ENCODE measurements at regions not wholly inside any gene's neighbourhood (a gene's known extent, or its start where the extent isn't known, plus 50 kb on each side); places are given as distances from the start of the nearest gene placed in this dataset.

DNA sequence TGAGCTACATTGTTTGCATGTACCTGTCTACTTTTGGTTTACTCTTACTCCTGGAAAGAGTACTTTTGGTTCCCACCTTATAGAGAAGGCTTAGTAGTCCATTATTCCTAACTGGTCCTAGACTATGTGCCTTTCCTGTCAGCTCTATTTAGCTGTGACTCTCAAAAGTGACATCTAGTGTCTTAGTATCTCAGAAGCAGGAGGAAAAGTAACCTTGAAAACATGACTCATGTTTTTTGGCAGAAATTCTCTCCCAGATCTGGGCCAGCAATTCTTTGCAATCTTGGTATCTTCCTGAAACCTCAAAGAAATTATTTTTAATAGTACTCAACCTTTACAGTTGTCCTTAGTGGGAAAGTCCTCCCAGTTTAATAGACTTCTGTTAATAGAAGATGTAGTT lies 691.7 kb upstream of the SEMA6A start:
- no peak for DNase-seq (ENCODE audit: low read depth in 1 of 2, low spot score in 2 of 2)
- Histone ChIP-seq H3K36me3 (no peaks in the 10 kb centered on the region), H3K27me3 (replicated peaks) (no peaks in the 10 kb centered on the region)

GRCh38 chr5:117263231-117263630 lies 688.6 kb upstream of the SEMA6A start:
- Histone ChIP-seq H3K9me3 (replicated peaks) (no peaks in the 10 kb centered on the region), H3K27me3 (replicated peaks) (no peaks in the 10 kb centered on the region), H3K36me3 (no peaks in the 10 kb centered on the region), H3K4me3 (no peak overlapping the region), H3K4me1 (replicated peaks) (no peaks in the 10 kb centered on the region), H3K27ac (no peak overlapping the region)
- DNase-seq (ENCODE audit: low read depth in 1 of 2, low spot score in 2 of 2), result no peak

More for the DNA sequence above, 691.7 kb upstream of the SEMA6A start:
- no peak overlapping the region for H3K4me3 ChIP-seq
- H3K9me3 ChIP-seq (replicated peaks), result no peaks in the 10 kb centered on the region
- no peak overlapping the region for H3K27ac ChIP-seq
- no peaks in the 10 kb centered on the region for H3K4me1 ChIP-seq (replicated peaks)

DNA sequence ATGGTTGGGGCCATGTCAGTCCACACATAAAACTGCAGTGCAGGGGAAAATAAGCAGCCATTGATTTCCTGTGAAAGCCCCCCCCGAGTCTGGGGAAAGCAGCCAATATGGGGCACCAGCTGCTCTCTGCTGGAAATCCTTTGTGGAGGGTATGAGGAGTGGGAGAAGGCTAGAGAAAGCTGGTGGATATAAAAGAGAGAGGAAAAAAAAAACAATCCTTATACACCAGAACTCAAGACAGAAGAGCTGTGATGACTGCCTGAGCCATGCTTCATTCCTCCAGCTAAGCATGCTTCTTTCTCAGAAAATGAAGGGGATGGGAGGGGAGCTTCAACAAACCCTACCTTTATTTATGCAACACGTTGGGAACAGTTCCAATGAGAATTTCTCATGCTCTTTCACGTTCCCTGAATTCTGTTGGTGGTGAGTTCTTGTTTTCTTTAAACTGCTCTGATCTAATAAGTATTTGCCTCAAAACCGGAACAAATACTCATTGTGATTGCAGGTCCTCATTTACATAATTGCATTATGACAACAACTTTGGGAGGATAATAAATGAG lies 688.0 kb upstream of the SEMA6A start:
- no peaks in the 10 kb centered on the region for H3K36me3 ChIP-seq
- no peak for DNase-seq (ENCODE audit: low read depth in 1 of 2, low spot score in 2 of 2)

GRCh38 chr5:117261948-117262571 lies 687.4 kb upstream of the SEMA6A start:
- H3K9me3 ChIP-seq (replicated peaks), result no peaks in the 10 kb centered on the region
- no peak overlapping the region for H3K4me3 ChIP-seq
- H3K27ac ChIP-seq, result no peak overlapping the region
- no peaks in the 10 kb centered on the region for H3K4me1 ChIP-seq (replicated peaks)
- no peaks in the 10 kb centered on the region for H3K27me3 ChIP-seq (replicated peaks)
- no peaks in the 10 kb centered on the region for H3K36me3 ChIP-seq
- no peak for DNase-seq (ENCODE audit: low read depth in 1 of 2, low spot score in 2 of 2)

More for the DNA sequence above, 688.0 kb upstream of the SEMA6A start:
- Histone ChIP-seq H3K27me3 (replicated peaks) (no peaks in the 10 kb centered on the region), H3K4me3 (no peak overlapping the region), H3K9me3 (replicated peaks) (no peaks in the 10 kb centered on the region), H3K27ac (no peak overlapping the region), H3K4me1 (replicated peaks) (no peaks in the 10 kb centered on the region)

DNA sequence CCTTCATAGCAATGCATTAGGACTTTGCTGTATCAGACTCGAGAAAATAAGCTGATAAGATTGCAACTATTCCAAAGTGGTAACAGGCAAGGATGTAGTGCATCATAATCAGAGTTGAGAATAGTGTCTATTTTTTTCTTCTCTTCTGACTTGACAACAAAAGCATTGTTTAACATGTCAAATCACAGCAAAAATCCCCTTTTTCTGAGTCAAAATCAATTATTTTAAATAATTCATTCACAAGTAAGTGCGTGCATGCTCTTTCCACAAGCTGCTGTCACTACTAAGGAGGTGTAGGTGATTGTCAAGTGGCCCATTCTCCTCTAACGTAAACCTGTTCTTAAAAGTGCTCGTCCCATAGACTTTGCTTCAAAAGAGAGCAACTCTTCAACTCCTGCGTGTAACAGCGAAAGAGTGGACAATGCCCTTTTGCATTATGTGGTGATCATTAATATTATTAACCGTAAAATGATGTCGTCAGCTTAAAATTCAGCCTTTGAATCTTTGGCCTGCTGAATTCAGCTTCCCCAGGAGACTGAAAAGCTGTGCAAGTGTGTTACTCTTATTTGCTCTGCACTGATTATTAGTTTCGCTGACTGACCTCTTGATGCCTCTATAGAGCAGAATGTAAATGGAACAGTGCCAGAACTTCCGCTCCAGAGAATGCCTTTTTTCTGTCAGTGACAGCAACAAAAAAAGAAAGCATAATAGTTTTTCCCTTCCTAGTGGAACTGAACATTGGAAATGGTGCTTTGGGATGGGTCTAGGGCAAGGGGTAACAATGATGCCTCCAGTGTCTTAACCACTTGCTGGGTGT lies 680.8 kb upstream of the SEMA6A start:
- Histone ChIP-seq H3K9me3 (replicated peaks) (no peaks in the 10 kb centered on the region), H3K27ac (no peak overlapping the region), H3K27me3 (replicated peaks) (no peaks in the 10 kb centered on the region), H3K4me1 (replicated peaks) (no peaks in the 10 kb centered on the region), H3K36me3 (no peaks in the 10 kb centered on the region), H3K4me3 (no peak overlapping the region)
- DNase-seq (ENCODE audit: low read depth in 1 of 2, low spot score in 2 of 2), result no peak

GRCh38 chr5:117252566-117252965 lies 677.9 kb upstream of the SEMA6A start:
- H3K27ac ChIP-seq, result no peak overlapping the region
- H3K4me3 ChIP-seq, result no peak overlapping the region
- H3K4me1 ChIP-seq (replicated peaks), result no peaks in the 10 kb centered on the region
- H3K36me3 ChIP-seq, result no peaks in the 10 kb centered on the region
- H3K9me3 ChIP-seq (replicated peaks), result no peaks in the 10 kb centered on the region
- DNase-seq (ENCODE audit: low read depth in 1 of 2, low spot score in 2 of 2), result no peak
- H3K27me3 ChIP-seq (replicated peaks), result no peaks in the 10 kb centered on the region

DNA sequence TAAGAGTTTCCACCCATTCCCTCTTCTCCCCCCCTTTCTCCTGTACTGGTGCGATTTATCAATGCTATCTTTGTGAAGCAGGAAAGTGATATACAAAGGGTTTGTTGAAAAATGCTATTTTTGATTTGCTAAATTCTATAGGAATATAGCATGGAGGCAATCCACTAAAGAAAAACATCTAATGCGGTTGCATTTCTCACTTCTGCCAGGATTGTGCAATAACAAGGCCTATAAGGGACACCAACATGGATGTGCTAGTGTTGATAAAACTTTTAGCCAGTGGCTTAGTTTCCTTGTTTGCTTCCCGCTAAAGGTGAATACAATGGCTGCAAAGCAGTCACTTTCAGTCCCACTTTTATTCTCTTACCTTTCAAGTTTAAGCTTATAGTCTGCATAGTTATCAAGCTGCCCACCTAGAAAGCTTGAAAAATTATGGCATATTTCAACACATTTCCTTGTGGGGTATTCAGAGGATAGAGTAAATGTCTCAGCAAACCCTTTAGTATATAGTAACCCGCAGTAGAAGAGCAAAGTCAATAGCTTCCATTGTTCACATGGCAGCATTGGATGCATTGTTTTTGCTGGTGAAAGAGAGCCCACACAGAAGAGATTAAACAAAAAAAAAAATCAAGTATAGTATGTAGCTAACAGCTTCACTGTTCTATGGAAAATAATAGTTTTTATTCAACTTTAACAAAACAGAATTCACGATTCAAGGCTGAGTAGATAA lies 674.6 kb upstream of the SEMA6A start:
- Histone ChIP-seq H3K9me3 (replicated peaks) (no peaks in the 10 kb centered on the region; the same call in 1 of the 2 replicates), H3K36me3 (no peaks in the 10 kb centered on the region), H3K27me3 (replicated peaks) (no peaks in the 10 kb centered on the region), H3K4me1 (replicated peaks) (no peaks in the 10 kb centered on the region), H3K27ac (no peak overlapping the region), H3K4me3 (no peak overlapping the region)
- no peak for DNase-seq (ENCODE audit: low read depth in 1 of 2, low spot score in 2 of 2)

DNA sequence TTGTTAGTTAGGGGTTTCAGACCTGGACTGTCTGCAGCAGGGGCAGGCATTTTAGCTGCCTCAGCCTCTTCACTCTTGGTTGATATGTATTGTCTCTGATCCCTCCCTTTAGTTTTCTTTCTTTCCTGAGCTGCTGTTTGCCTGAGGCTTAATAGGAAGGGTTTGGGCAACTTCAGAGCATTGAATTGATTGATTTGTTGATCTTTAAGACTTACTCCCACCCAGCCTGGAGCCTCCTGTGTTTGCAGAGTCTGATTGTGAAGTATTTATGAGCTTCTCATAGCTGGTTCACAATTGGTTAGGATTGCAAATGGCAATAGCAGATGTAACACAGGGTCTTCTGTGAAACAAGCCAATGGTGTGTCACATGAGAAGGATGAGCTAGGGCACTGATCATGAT lies 671.8 kb upstream of the SEMA6A start:
- Histone ChIP-seq H3K36me3 (no peaks in the 10 kb centered on the region), H3K27me3 (replicated peaks) (no peaks in the 10 kb centered on the region), H3K4me3 (no peak overlapping the region), H3K27ac (no peak overlapping the region), H3K4me1 (replicated peaks) (no peaks in the 10 kb centered on the region), H3K9me3 (replicated peaks) (no peaks in the 10 kb centered on the region; the same call in 1 of the 2 replicates)
- no peak for DNase-seq (ENCODE audit: low read depth in 1 of 2, low spot score in 2 of 2)

GRCh38 chr5:117245130-117245529 lies 670.5 kb upstream of the SEMA6A start:
- H3K27ac ChIP-seq, result no peak overlapping the region
- H3K4me3 ChIP-seq, result no peak overlapping the region
- DNase-seq (ENCODE audit: low read depth in 1 of 2, low spot score in 2 of 2), result no peak
- no peaks in the 10 kb centered on the region for H3K4me1 ChIP-seq (replicated peaks)
- H3K27me3 ChIP-seq (replicated peaks), result no peaks in the 10 kb centered on the region
- H3K36me3 ChIP-seq, result no peaks in the 10 kb centered on the region
- no peaks in the 10 kb centered on the region; the same call in 1 of the 2 replicates for H3K9me3 ChIP-seq (replicated peaks)

GRCh38 chr5:117242028-117242427 lies 667.4 kb upstream of the SEMA6A start:
- Histone ChIP-seq H3K4me3 (no peak overlapping the region), H3K27ac (no peak overlapping the region), H3K9me3 (replicated peaks) (peaks cover 2% of the 10 kb centered on the region; the same call in 1 of the 2 replicates), H3K27me3 (replicated peaks) (no peaks in the 10 kb centered on the region), H3K4me1 (replicated peaks) (no peaks in the 10 kb centered on the region), H3K36me3 (no peaks in the 10 kb centered on the region)
- DNase-seq (ENCODE audit: low read depth in 1 of 2, low spot score in 2 of 2), result no peak

DNA sequence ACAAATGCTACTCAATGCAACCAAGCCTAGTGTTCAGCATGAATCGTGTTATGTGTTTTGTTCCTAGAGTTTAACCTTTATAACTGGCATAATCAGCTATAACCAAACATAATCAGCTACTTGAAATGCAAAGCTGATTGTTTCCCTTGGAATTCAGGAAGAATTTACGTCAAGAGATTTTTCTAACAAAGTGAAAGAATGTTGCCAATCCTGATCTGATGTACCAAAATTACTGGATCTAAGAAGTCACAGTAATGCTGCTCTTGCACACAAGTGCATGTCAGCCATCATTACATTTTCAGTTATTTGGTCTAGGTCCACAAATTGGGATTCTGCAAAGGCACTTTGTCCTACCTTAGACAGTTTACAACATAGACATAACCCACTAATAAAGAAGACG lies 662.3 kb upstream of the SEMA6A start:
- Histone ChIP-seq H3K4me1 (replicated peaks) (no peaks in the 10 kb centered on the region), H3K9me3 (replicated peaks) (peaks cover 2% of the 10 kb centered on the region; the same call in 1 of the 2 replicates), H3K27me3 (replicated peaks) (no peaks in the 10 kb centered on the region), H3K36me3 (no peaks in the 10 kb centered on the region), H3K4me3 (no peak overlapping the region), H3K27ac (no peak overlapping the region)
- DNase-seq (ENCODE audit: low read depth in 1 of 2, low spot score in 2 of 2), result no peak

DNA sequence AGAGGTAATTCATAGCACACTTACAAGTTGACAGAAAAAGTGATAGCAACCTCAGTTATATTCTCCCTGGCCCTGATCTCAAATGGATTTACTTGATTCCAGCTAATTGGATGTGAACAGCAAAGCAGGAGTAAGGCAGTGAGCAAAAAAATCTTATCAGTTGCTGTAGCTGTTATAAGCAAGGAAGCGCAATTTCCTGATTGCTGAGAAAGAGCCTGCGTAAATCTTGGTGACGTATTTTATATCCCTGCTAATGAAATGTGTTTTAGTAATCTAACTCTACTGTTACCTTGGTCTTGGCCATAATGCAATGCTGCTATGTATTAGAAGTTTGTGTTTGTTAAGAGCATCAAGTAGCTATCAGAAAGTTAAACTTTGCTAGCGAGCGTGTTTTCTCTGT lies 661.2 kb upstream of the SEMA6A start:
- no peaks in the 10 kb centered on the region for H3K4me1 ChIP-seq (replicated peaks)
- no peak overlapping the region for H3K27ac ChIP-seq
- peaks cover 2% of the 10 kb centered on the region for H3K9me3 ChIP-seq (replicated peaks)
- H3K36me3 ChIP-seq, result no peaks in the 10 kb centered on the region
- DNase-seq (ENCODE audit: low read depth in 1 of 2, low spot score in 2 of 2), result no peak
- no peaks in the 10 kb centered on the region for H3K27me3 ChIP-seq (replicated peaks)
- H3K4me3 ChIP-seq, result no peak overlapping the region

DNA sequence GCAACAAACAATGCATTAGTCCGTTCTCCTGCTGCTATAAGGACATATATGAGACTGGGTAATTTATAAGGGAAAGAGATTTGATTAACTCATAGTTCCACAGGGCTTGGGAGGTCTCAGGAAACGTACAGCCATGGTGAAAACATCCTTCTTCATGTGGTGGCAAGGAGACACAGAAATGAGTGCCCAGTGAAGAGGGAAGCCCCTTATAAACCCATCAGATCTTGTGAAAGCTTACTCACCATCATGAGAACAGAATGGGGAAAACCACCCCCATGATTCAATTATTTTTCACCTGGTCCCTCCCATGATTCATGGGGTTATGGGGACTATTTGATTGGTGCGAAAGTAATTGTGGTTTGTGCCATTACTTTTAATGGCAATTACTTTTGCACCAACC lies 655.8 kb upstream of the SEMA6A start:
- no peaks in the 10 kb centered on the region for H3K27me3 ChIP-seq (replicated peaks)
- H3K9me3 ChIP-seq (replicated peaks), result no peaks in the 10 kb centered on the region; the same call in 1 of the 2 replicates
- H3K4me1 ChIP-seq (replicated peaks), result no peaks in the 10 kb centered on the region
- no peaks in the 10 kb centered on the region for H3K36me3 ChIP-seq
- no peak overlapping the region for H3K4me3 ChIP-seq
- no peak for DNase-seq (ENCODE audit: low read depth in 1 of 2, low spot score in 2 of 2)
- no peak overlapping the region for H3K27ac ChIP-seq

- no peaks in the 10 kb centered on the region for H3K36me3 ChIP-seq
- H3K27ac ChIP-seq, result no peak overlapping the region
- no peaks in the 10 kb centered on the region for H3K4me1 ChIP-seq (replicated peaks)
- H3K4me3 ChIP-seq, result no peak overlapping the region
- no peaks in the 10 kb centered on the region; the same call in none of the 2 replicates for H3K9me3 ChIP-seq (replicated peaks)
- DNase-seq (ENCODE audit: low read depth in 1 of 2, low spot score in 2 of 2), result no peak
- no peaks in the 10 kb centered on the region for H3K27me3 ChIP-seq (replicated peaks)
Measured at GRCh38 chr5:117220730-117221129, 646.1 kb upstream of the SEMA6A start.

All from SJSA1 (cell line).